ENCODE measurements at regions not wholly inside any gene's neighbourhood (a gene's known extent, or its start where the extent isn't known, plus 50 kb on each side); places are given as distances from the start of the nearest gene placed in this dataset.
"Not testable (repeated sequence)": the region's sequence is repeated elsewhere in the genome, so short reads cannot be mapped to it uniquely, and the experiment has no call there.

DNA sequence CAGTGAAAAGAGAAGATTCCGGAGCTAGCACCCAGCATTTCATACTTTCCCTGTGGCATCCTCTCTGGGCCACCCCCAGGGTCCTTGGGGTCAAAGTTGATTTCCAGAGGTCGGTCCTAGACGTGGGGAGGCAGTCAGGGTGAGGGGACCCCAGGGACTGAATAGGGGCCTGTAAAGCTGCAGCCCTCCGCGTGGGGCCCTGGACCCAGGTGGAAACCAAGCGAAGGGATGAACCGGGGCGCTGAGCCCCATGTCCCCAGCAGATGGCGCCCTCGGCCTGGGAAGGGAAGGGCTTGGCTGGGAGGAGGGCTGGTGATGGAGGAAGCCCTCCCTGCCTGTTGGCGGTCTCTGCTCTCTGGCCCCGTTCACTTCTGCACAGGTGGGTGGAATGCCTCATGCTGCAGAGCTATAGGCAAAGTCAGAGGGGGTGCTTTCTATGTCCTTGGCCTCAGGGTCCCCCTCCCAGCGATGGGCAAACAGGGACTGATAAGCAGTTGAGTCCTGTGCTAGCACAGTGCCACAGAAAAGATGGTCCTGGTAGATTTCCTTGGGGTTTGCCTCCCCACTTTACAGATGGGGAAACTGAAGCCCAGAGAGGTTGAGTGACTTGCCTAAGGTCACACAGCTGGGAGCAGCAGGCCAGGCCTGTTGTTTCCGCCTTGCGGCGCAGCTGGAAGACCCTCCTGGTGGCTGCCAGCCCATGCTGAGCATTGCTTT lies 163.4 kb upstream of the CIBAR2 start:
- peak; percentile 24 to 64 for DNase-seq (ENCODE audit: low read depth in 2 of 2)

DNA sequence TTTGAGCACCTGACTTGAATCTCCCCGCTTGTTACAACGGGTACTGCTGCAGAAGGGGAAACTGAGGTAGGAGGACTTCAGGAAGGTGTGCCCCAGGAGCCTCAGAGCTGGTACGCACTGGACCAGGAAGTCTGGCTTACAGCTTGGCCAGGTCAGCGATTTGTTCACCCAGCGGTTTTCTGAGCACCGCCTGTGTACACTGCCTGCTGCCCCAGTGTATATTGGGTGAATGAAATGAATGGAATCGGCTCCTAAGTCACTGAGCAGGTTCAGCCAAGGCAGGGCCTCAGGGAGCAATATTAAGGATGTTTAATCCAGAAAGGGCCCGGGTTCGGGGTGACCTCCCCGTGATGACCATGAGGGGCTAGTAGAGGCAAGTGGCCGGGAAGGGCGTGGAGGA lies 164.0 kb upstream of the CIBAR2 start:
- DNase-seq (ENCODE audit: low read depth in 2 of 2), result no peak

DNA sequence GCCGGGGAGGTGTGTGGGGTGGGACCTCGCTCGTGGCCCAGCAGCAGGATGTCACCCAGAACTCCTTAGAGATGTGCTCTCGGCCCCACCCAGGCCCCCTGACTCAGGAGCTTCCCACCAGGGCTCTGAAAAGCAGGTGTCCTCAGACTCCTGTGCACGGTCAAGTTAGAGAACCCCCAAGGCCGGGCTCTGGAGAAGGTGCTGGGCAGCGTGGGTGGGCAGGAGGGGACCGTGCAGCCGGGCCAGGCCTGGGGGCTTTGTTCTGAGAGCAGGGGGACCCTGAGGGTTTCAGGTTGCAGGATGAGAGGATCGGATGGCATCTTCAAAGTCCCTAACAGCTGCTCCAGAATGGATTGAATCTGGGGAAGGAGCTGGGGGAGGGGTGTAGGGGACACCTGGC lies 164.4 kb upstream of the CIBAR2 start:
- no peak for DNase-seq (ENCODE audit: low read depth in 2 of 2)

DNA sequence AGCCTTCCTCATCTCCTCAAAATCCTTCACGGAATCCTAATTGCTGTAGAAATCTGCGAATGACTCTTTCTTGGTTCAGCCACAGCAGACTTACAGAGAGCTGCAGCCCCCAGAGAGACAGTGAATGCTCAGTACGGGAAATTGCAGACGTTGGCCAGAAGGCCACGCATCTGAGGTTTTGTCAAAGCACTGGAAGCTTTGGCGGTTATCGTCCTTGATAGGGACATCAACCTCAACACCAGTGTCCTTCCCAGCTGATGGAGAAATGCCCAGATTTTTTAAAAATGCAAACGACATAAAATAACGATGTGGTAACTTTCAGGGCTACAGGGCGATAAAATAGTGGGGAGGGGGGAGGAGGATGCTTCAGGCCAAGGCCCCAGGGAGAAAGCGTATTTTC lies 166.6 kb upstream of the CIBAR2 start:
- DNase-seq (ENCODE audit: low read depth in 2 of 2), result no peak

DNA sequence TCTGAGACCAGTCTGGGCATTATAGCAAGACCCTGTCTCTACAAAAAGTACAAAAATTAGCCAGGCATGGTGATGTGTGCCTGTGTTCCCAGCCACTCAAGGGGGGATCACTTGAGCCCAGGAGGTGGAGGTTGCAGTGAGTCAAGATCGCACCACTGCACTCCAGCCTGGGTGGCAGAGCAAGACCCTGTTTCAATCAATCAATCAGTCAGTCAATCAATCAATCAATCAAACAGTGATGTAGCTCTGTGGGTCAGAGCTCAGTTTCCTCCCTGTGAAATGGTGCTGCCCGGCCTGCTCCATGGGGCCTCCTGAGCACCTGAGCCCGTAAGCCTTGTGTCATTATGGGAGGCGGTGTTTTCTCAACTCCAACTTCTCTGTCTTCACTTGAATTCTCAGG lies 167.1 kb upstream of the CIBAR2 start:
- DNase-seq (ENCODE audit: low read depth in 2 of 2), result no peak

DNA sequence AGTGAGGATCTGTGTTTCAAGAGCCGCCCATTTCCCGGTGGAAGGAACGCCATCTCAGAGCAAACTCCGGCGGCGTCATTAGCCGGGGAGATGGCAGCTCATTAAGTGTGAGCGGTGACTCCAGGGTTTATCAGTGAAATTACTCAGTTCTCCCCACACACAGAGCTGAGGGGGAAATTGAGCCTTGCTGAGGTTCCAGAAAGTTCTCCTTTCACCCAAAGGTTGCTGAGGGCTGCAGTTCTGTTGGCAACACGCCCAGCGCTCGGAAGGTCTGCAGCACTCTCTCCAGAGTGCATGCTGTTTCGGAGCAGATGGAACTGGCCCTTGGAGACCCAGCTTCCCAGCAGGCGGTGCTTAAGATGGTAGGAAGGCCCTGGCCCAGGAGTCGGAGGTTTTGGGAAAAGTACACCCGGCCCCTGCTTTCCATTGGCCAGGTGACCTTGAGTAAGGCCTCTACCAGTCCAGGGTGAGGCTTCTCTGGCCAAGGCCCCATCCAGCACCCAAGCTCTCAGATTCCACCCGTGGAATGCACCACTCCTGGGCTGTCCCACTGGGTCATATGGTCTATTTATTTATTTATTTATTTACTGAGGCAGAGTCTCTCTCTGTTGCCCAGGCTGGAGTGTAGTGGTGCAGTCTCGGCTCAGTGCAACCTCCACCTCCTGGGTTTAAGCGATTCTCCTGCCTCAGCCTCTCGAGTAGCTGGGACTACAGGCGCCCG lies 167.7 kb upstream of the CIBAR2 start:
- DNase-seq (ENCODE audit: low read depth in 2 of 2), result no peak

DNA sequence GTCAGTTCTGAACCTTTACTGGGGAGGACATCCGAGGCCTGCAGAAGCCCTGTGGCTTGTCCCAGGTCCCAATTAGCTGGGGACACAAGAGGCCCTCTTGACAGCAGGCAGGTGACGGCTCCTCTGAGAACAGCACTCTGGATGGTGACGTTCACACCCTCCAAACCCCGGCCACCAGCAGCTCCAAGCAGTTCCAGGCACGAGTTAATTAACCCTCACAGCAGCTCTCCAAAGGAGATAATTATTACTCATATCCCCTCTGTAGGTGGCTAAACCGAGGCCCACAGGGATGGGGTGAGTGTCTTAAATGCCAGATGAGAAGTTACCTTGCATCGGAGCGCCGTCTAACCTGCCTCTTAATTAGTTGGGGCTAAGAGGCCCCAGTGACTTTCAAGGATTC lies 168.9 kb upstream of the CIBAR2 start:
- DNase-seq (ENCODE audit: low read depth in 2 of 2), result no peak

DNA sequence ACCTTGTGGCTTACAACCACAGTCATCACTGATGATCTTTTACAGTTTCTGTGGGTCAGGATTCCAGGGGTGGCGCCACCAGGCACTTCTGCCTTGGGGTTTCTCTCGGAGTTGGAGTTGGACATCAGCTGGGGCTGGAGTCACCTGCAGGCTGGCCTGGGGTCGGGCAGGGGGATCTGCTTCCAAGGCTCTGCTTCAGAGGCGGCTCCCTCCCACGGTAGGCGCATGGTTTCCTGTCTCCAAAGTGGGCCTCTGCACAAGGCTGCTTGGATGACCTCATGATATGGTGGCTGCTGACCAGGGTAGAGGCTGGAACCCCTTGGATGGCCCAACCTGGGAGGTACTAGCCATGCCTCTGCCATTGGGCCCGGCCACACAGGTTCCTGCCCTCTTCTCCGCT lies 170.6 kb upstream of the CIBAR2 start:
- DNase-seq (ENCODE audit: low read depth in 2 of 2), result no peak

DNA sequence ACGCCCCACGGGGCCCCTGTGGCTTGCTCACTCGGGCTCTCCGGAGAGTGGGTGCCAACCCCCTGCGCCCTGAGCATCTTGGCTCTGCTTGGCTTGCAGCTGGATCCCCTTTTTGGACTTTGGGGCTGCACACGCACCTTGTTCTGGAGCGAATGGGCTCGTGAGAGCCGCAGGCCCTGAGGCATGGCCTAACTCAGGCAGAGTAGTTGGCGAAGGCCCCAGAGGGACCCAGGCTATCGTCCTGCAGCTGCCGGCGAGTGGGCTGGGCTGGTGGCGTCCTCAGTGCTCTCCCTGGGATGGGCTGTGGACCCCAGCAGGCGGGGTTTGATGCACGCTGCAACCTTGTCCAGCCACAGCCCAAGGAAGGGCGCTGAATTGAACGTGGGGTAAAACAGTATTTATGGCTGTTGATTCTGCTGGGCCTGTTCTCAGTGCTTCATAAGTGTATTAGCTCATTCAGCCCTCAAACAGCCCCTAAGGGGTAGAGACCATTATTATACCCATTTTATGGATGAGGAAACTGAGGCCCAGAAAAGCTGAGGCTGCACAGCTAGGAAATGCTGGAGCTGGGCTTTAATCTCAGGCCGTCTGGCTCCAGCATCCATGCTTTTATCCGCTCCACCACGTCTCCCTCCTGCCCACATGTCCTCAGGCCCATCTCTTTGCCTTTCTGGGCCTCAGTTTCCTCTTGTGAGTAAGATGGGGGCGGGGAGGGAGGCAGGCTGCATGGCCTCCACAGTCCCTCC lies 171.2 kb upstream of the CIBAR2 start:
- DNase-seq (ENCODE audit: low read depth in 2 of 2), result no peak

DNA sequence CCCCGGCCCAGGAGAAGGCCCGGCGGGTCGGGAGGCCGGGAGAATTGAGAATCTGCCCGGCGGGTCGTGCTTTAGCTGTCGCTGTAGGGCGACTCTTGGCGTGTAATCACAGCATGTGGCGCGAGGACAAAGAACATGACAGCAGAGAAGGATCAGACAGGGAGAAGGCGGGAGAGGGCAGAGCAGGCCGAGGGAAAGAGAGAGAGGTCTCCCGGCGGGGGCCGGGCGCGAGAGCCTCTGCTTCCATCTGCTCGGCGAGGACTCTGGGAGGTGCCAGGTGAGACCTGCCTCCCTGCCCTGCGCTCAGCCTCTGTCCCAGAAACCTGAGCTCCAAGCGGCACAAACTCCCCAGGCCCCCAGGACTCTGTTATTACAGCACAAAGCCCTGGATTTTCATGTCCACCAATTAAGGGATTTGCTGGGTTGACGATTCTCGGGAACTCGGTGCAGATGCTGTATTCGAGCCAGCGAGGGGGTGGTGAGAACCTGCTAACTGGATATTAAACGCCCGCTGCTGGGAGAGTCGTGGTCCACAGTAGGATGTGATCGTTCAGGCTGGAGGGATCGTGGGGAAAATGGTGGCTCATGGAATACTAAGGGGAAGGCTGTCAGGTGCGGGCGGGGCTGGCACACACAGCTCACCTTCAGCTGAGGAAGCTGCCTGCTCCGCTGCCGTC lies 172.0 kb upstream of the CIBAR2 start:
- DNase-seq (ENCODE audit: low read depth in 2 of 2), result no peak

DNA sequence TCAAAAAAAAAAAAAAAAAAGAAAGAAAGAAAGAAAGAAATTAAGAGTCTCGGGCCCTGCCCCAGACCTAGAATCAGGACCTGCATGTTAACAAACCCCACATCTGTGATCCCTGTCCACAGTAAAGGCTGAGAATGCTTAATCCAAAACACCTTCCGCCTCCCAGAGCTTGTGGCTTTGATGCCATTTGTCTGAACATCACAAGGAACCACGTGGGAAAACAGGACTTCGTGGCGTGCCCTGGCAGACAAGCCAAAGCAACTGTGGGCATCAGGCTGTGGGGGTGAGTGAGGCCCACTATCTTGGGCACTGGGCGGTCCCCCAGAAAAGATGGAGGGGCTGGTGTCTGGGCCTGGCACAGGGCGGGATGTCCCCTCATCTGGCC lies 173.4 kb upstream of the CIBAR2 start:
- DNase-seq (ENCODE audit: low read depth in 2 of 2), result no peak

DNA sequence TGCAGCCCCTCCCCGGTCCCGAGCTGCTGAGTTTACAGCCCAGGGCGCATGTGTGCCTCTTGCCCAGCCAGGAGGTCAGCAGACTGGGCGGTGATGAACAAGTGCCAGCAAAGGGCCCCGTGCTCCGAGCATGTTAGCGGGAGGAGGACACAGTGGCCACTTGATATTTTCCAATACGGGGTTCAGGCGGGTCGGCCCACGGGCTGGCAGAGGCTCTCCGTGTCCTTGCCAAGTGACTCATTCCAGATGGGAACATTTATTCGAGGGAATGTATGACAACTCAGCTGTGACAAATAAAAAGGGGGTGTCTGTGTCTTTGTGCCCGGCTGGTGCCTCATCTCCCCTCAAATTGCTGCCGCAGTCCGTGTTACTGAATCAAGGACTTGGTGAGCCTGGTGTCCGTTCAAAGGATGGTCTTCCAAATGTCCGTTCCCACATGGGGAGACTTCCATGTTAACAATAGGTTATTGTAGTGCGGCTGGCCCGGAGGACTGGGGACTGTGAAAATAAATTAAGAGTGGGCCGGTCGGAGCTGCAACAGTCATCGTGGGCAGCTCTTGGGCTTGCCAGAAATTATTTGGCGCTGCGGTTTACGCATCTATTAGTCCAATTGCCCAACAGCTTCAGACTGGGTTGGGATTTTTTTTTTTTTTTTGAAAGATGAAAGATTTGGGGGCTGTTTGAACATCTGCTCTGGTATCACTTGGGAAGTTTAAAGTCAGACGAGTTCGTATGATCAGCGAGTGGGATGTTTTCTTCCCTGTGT lies 174.0 kb upstream of the CIBAR2 start:
- no peak for DNase-seq (ENCODE audit: low read depth in 2 of 2)

DNA sequence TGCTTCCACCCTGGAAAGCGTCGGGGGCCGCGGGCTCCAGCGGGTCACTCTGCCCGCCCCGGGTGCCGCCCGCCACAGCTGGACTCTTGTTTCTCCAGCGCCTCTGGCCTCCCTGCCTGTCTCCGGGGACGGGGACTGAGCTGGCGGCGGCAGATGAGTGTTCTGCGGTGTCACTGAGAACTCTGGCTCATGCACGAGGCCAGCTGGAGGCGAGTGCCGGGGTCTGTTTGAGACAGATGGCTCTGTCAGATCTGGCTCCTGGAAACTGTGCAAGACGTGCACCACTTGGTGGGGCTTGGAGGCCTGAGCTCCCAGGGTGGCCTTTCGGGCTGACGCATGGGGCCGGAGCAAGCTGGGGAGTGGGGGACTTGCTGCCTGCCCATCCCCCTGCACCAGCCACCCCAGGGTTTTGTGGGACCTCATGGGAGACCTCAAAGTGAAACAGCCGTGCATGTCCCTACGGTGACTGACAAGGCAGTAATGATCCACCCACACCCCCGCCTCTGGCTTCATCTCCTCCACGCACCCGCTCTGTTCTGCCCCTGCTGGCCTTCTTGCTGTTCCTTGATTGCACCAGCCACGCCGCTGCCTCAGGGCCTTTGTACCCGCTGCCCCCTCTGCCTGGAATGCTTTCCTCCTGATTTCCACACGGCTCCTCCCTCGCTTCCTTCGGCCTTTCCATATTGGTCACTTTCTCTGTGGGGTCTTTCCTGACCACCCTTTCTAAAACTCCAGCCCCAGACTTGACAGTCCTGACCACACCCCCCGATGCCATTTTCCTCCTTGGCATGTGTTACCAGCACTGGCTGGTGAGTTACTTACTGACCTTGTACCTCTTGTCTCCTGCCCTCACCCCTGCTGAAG lies 174.9 kb upstream of the CIBAR2 start:
- DNase-seq (ENCODE audit: low read depth in 2 of 2), result no peak

DNA sequence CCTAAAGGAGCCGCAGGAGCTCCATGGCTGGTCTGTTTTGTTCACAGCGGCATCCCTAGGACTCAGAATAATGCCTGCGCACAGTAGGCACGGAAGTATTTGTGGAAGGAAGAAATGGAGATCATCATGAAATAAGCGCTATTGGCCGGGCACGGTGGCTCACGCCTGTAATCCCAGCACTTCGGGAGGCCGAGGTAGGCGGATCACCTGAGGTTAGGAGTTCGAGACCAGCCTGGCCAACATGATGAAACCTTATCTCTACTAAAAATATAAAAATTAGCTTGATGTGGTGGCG lies 175.5 kb upstream of the CIBAR2 start:
- not testable (repeated sequence) for DNase-seq (ENCODE audit: low read depth in 2 of 2)

DNA sequence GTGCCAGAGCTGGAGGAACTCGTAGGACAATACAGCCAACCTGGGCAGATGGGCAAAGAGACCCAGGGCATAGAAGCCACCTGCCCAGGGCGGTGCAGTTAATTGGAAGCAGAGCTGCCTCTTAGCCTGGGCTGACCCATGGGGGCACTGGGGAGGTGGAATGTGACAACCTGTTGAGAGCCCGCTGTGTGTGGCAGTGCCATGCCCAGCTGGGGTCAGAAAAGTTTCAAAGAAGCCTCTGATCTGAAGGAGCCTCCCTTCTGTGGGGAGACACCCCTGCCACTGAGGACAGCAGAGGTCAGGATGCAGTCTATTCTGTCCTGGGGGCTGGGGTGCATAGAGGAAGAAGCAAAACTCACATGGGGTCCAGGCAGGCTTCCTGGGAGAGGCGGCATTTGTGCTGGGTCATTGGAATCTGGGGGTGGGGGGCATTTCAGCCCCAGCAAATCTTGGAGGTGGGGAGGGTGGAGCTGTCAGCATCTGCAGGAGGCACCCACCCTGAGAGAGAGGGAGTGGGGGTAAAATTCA lies 176.1 kb upstream of the CIBAR2 start:
- no peak for DNase-seq (ENCODE audit: low read depth in 2 of 2)

DNA sequence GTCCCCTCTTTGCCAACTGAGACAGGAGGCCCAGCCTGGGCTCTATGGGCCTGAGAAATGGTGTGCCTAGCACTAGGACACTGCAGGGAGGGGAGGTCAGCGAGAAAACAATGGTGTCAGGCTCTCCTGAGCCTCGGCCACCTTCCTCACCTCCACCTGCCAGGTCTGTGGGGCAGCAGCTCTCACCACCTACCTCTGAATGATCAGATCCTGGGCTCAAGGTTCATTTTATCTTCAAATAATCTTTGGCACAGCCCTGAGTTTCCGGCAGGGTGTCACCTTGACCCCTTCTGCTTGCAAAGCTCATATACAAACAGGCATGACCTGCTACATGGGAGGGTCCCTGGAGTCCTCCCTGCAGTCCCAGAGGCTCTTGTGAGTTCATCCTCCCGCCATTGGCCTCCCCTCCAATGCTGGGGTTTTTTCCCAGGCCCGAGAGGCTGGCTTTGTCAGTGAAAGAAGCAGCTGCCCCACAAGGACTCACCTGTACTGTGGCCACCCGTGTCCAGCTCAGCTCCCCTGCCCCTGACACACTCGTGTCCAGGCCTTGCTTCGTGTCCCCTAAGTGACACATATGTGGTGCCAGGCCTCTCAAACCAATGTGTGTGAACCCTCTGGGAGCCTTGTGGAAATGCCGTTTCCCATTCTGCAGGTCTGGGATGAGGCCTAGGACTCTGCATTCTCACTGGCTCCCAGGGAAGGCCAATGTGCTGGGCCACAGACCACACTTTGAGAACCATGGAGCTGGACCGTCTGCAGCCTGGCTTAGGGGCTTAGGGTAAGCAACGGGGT lies 176.8 kb upstream of the CIBAR2 start:
- no peak for DNase-seq (ENCODE audit: low read depth in 2 of 2)

DNA sequence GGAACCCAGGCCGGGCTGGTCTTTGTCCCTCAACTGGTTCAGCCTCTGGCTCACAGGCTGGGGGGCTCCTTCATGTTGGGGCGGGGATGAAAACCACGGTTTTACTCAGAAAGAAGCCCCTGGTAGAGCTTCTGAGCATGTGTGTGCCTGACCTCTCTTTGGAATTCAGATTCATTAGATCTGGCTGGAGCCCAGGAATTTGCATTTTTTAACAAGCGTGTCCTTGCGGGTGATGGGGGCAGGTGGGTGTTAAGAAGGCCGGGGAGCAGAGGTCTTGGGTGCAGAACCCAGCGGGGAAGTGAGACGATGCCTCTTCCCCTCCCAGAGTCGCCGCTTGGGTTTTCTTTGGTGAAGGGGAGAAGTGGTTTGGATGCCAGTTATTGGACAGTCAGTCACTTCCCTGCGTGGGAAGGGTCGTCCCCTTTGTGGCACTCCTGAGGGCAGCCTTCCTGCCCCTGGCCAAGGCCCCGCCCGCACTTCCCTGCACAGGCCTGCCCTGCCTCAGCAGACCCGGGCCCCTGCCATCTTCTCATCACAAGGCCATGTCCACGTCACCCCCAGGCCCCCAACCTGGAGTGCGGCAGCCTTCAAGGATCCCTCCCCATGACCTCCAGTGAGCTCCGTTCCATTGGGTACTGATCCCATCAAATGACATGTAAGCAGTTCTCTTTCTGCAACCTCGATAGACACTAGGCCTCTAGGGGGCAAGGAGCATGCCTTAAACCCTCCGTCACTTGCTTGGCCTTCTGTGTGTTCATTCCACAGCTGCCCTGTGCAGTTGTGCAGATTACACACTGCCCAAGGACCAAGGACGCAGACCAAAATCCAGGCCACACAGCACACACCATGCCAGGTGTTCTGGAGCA lies 177.7 kb upstream of the CIBAR2 start:
- DNase-seq (ENCODE audit: low read depth in 2 of 2), result no peak

DNA sequence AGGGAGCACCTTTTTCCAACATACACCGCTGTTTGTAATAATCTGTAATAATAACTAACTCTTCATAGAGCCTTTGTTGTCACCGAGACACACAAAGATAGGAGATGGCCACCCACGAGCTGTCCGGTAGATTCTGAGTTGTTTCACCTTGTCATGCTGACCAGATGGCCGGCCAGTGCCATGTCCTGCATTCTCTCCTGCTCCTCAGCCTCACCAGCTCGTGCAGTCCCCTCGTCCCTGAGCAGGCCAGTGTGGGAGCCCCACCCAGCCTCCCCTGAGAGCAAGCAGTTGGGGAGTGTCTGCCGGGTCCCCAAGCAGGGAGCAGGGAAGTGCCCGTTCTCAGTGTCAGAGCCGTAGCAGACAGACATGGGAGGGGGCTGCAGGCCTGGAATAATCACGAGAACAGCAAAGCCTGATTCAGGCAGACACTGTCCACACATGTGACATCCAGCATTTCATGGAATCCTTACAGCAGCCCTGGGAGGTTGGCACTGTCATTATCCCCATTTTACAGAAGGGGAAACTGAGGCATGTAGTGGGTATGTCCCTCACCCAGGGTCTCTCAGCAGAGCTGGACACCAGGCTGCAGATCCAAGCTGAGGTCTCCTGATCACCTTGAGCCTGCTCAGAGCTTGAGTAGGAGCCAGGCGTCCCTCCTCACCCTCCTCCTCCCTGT lies 178.5 kb upstream of the CIBAR2 start:
- no peak for DNase-seq (ENCODE audit: low read depth in 2 of 2)
